ENCODE measurements at regions not wholly inside any gene's neighbourhood (a gene's known extent, or its start where the extent isn't known, plus 50 kb on each side); places are given as distances from the start of the nearest gene placed in this dataset.

DNA sequence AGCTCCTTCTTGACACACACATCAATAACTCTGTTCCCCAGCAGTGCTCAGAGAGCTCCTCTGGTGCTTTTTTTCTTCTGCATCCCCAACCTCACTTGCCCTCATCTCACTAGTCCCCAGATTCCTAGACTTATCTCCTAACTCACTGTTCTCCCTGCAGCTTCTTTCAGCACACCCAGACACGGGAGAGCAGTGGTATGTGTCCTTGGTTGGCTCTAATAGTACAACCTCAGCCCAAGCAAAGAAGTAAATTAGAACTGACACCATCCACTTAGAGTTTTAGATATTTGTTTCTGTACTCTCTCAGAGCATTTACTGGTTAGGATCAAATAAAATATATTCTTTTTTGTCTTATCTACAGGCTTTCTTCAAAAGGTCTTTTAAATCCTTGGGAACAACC is 201.4 kb upstream of the SNX7 start:
- CTCF ChIA-PET = interaction anchor here (0.6 kb wide), 1 partner anchor 10 kb away, joined by 3 read pairs; no protein-coding TSS in a partner anchor
- POLR2A ChIA-PET (ENCODE audit: low non-redundant PET) = no interaction called here
- DNase-seq (ENCODE audit: low spot score) = no peak
- no peak overlapping the region for H3K27ac ChIP-seq
- TF ChIP-seq, protein P1, sequence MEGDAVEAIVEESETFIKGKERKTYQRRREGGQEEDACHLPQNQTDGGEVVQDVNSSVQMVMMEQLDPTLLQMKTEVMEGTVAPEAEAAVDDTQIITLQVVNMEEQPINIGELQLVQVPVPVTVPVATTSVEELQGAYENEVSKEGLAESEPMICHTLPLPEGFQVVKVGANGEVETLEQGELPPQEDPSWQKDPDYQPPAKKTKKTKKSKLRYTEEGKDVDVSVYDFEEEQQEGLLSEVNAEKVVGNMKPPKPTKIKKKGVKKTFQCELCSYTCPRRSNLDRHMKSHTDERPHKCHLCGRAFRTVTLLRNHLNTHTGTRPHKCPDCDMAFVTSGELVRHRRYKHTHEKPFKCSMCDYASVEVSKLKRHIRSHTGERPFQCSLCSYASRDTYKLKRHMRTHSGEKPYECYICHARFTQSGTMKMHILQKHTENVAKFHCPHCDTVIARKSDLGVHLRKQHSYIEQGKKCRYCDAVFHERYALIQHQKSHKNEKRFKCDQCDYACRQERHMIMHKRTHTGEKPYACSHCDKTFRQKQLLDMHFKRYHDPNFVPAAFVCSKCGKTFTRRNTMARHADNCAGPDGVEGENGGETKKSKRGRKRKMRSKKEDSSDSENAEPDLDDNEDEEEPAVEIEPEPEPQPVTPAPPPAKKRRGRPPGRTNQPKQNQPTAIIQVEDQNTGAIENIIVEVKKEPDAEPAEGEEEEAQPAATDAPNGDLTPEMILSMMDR (conservative IDR thresholded peaks at IDR 0.05; ENCODE audit: low read depth) = no peak

DNA sequence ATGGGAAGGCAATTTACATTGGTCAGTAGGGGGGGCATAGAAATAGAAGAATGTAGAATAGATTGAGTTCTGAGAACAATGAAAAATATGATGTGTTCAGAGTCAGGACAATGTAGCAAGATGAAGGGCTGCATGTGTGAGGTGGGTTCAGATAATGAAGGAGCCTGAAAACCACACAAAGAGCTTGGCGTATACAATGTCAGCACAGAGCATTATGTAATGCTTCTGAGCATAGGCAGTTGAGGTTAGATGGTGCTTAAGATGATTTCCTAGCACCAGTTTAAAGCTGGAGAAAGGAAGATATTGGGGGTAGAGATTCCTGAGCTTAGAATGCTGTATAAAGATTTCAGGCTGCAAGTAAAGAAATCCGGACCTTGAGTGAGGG is 202.0 kb upstream of the SNX7 start:
- no peak for DNase-seq (ENCODE audit: low spot score)
- POLR2A ChIA-PET (ENCODE audit: low non-redundant PET) = no interaction called here
- TF ChIP-seq, protein P1 (conservative IDR thresholded peaks at IDR 0.05; ENCODE audit: low read depth) = no peak
- H3K27ac ChIP-seq = no peak overlapping the region
- CTCF ChIA-PET = interaction anchor here (0.6 kb wide), 1 partner anchor 10 kb away, joined by 3 read pairs; no protein-coding TSS in a partner anchor

DNA sequence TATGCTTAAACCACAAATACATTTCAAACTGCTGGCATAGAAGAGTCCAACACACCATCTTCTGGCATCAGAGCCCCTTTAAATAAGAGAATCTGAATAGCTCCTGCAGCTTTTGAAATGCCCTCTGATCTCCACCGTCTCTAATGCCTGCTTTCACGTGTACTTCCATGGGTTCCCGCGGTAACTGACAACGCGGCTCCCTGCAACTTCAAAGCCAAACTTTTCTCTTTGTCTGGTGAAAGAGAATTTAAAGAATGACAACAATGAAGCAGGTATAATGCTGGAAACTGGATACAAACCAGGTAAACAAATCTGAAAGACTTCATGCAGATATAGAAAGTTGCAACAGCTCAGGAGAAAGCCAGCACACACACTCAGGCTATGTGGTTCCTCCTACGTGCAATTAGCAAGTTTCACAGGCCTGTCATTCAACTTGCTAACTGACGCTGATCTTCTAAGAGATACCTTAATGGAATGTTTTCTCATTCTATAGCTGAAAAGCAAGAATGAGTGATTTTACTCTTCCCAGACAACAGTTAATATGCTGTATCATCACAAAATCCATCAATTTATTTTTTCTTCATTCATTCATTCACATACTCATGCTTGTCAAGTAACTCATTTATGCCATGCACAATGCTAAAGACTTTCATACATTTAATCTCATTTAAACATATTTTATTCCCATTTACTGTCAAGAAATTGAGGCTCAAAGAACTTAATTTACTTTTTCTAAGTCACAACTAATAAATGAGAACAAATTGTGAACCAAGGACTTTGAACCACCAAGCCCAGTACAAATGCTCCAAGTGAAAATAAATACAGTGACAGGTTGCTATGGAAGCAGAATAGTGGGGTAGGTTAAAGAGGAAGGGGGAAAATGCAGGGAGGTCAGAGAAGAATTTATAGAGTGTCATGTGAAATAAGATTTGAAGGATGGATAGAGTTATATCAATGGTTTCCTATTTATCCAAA is 202.7 kb upstream of the SNX7 start:
- DNase-seq (ENCODE audit: low spot score) = no peak
- TF ChIP-seq, protein P1 (conservative IDR thresholded peaks at IDR 0.05; ENCODE audit: low read depth) = no peak
- CTCF ChIA-PET = no interaction called here
- POLR2A ChIA-PET (ENCODE audit: low non-redundant PET) = no interaction called here
- no peak overlapping the region for H3K27ac ChIP-seq

DNA sequence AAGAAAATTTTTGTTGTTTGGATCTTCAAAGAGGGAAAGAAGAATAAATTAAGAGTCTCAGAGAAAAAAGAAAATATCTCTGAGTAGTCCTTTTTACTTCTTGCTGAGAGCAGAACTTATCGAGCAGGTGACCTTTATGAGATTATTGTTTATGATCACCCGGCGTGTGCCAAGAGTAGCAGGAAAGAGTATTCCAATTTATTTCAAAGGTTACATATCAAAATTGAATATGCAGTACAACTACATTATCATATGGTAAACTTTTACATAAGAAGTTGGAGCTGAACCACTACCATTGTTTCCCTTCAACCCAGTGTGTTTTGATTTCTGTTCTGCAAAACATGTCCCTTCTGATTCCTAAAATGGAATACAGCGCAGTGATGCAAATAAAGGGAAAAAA is 204.3 kb upstream of the SNX7 start:
- no peak overlapping the region for H3K27ac ChIP-seq
- POLR2A ChIA-PET (ENCODE audit: low non-redundant PET) = no interaction called here
- TF ChIP-seq, protein P1 (conservative IDR thresholded peaks at IDR 0.05; ENCODE audit: low read depth) = no peak
- CTCF ChIA-PET = no interaction called here
- no peak for DNase-seq (ENCODE audit: low spot score)

DNA sequence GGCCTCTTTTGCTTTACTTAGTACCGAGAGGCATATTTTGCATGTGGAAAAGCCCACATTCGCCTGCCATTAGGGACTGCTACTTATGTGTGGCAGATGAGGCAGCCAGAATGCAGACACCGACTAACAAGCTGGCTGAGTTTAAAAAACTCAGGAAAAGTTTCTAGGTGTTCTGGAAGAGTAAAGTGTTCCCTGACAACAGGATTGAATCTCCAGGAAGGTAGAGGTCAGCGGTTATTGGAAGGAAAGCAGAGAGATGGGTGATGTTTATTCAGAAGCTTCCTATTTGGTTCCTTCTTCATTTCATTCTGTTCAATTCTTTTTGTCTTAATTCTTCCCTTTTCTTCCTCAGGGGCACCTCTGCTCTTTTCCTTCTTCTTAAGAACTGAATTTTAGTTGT is 206.9 kb upstream of the SNX7 start:
- no peak for DNase-seq (ENCODE audit: low spot score)
- H3K27ac ChIP-seq = no peak overlapping the region
- POLR2A ChIA-PET (ENCODE audit: low non-redundant PET) = no interaction called here
- TF ChIP-seq, protein P1 (conservative IDR thresholded peaks at IDR 0.05; ENCODE audit: low read depth) = no peak
- CTCF ChIA-PET = no interaction called here

DNA sequence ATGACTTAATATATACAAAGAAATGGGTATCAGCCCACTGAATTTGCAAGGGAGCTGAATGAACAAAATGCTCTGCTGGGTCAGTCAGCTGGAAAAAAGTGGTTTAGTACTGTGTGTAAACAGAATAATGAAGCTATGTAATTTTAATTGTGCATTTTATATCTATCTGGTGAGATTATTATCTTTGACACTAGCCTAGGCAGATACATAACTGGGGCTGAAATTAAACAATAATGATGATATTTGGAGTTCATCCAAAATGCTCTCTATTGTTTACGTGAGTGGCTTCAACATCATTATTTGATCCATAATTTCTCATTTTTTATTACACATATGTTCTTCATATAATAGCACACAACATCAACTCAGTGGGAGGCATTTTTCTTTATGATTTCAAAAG is 208.5 kb upstream of the SNX7 start:
- H3K27ac ChIP-seq = no peak overlapping the region
- TF ChIP-seq, protein P1 (conservative IDR thresholded peaks at IDR 0.05; ENCODE audit: low read depth) = no peak
- ChIA-PET POLR2A (ENCODE audit: low non-redundant PET) (no interaction called here), CTCF (interaction anchor here (0.6 kb wide), 1 partner anchor 611 kb away, joined by 7 read pairs; no protein-coding TSS in a partner anchor)
- no peak for DNase-seq (ENCODE audit: low spot score)

Measured in RWPE1 (cell line).